ENCODE measurements at regions not wholly inside any gene's neighbourhood (a gene's known extent, or its start where the extent isn't known, plus 50 kb on each side); places are given as distances from the start of the nearest gene placed in this dataset.

- Histone ChIP-seq H3K36me3 (ENCODE audit: control insufficient read depth in 2 of 2, insufficient read depth in 2 of 2, low read length in 2 of 2) (no peaks in the 10 kb centered on the region), H3K27me3 (ENCODE audit: control insufficient read depth in 2 of 2, insufficient read depth in 2 of 2, low read length in 2 of 2) (no peaks in the 10 kb centered on the region), H3K4me3 (ENCODE audit: low read length in 2 of 2) (no peak overlapping the region), H3K9ac (ENCODE audit: low read depth in 1 of 2, low read length in 2 of 2) (no peak overlapping the region), H3K4me1 (ENCODE audit: control insufficient read depth in 2 of 2, insufficient read depth in 2 of 2, low read length in 2 of 2) (no peaks in the 10 kb centered on the region), H3K9me3 (ENCODE audit: control insufficient read depth in 2 of 2, low read length in 2 of 2) (no peaks in the 10 kb centered on the region), H3K27ac (ENCODE audit: low read depth in 2 of 2, low read length in 2 of 2) (no peak overlapping the region)
Measured at GRCh38 chr3:8450618-8451017, 51.0 kb upstream of the LMCD1 start.

GRCh38 chr3:8451696-8452095, 49.9 kb upstream of the LMCD1 start:
- Histone ChIP-seq H3K9ac (ENCODE audit: low read depth in 1 of 2, low read length in 2 of 2) (no peak overlapping the region), H3K4me1 (ENCODE audit: control insufficient read depth in 2 of 2, insufficient read depth in 2 of 2, low read length in 2 of 2) (no peaks in the 10 kb centered on the region), H3K36me3 (ENCODE audit: control insufficient read depth in 2 of 2, insufficient read depth in 2 of 2, low read length in 2 of 2) (no peaks in the 10 kb centered on the region), H3K9me3 (ENCODE audit: control insufficient read depth in 2 of 2, low read length in 2 of 2) (no peaks in the 10 kb centered on the region), H3K4me3 (ENCODE audit: low read length in 2 of 2) (no peak overlapping the region), H3K27ac (ENCODE audit: low read depth in 2 of 2, low read length in 2 of 2) (no peak overlapping the region), H3K27me3 (ENCODE audit: control insufficient read depth in 2 of 2, insufficient read depth in 2 of 2, low read length in 2 of 2) (no peaks in the 10 kb centered on the region)

Measured in mucosa of rectum (tissue), 2 donors.